ENCODE measurements at regions not wholly inside any gene's neighbourhood (a gene's known extent, or its start where the extent isn't known, plus 50 kb on each side); places are given as distances from the start of the nearest gene placed in this dataset.

- DNase-seq (ENCODE audit: low read depth), result no peak
These were observed 146.3 kb upstream of the TWIST2 start for GRCh38 chr2:238701341-238702206.

GRCh38 chr2:238702276-238703052, 145.4 kb upstream of the TWIST2 start:
- no peak for DNase-seq (ENCODE audit: low read depth)

- DNase-seq (ENCODE audit: low read depth), result no peak
These were observed 144.9 kb upstream of the TWIST2 start for GRCh38 chr2:238703053-238703415.

- no peak for DNase-seq (ENCODE audit: low read depth)
These were observed 144.4 kb upstream of the TWIST2 start for GRCh38 chr2:238703436-238703835.

- DNase-seq (ENCODE audit: low read depth), result no peak
These were observed 143.2 kb upstream of the TWIST2 start for GRCh38 chr2:238704471-238705225.

- no peak for DNase-seq (ENCODE audit: low read depth)
These were observed 141.7 kb upstream of the TWIST2 start for GRCh38 chr2:238706163-238706562.

GRCh38 chr2:238706673-238707072, 141.2 kb upstream of the TWIST2 start:
- no peak for DNase-seq (ENCODE audit: low read depth)

GRCh38 chr2:238709325-238710025, 138.4 kb upstream of the TWIST2 start:
- DNase-seq (ENCODE audit: low read depth), result no peak

- no peak for DNase-seq (ENCODE audit: low read depth)
These were observed 137.7 kb upstream of the TWIST2 start for GRCh38 chr2:238710032-238710735.

- DNase-seq (ENCODE audit: low read depth), result no peak
These were observed 137.1 kb upstream of the TWIST2 start for GRCh38 chr2:238710787-238711186.

- no peak for DNase-seq (ENCODE audit: low read depth)
These were observed 136.5 kb upstream of the TWIST2 start for GRCh38 chr2:238711346-238711745.

- no peak for DNase-seq (ENCODE audit: low read depth)
These were observed 135.9 kb upstream of the TWIST2 start for GRCh38 chr2:238712011-238712410.

GRCh38 chr2:238713198-238713826, 134.6 kb upstream of the TWIST2 start:
- no peak for DNase-seq (ENCODE audit: low read depth)

- no peak for DNase-seq (ENCODE audit: low read depth)
These were observed 133.8 kb upstream of the TWIST2 start for GRCh38 chr2:238714038-238714528.

- DNase-seq (ENCODE audit: low read depth), result no peak
These were observed 131.7 kb upstream of the TWIST2 start for GRCh38 chr2:238716171-238716570.

GRCh38 chr2:238716585-238716984, 131.3 kb upstream of the TWIST2 start:
- DNase-seq (ENCODE audit: low read depth), result no peak

- DNase-seq (ENCODE audit: low read depth), result no peak
These were observed 130.8 kb upstream of the TWIST2 start for GRCh38 chr2:238717084-238717483.

- no peak for DNase-seq (ENCODE audit: low read depth)
These were observed 128.2 kb upstream of the TWIST2 start for GRCh38 chr2:238719641-238720040.

GRCh38 chr2:238720232-238720672, 127.6 kb upstream of the TWIST2 start:
- peak; percentile 52 for DNase-seq (ENCODE audit: low read depth)

GRCh38 chr2:238722181-238722580, 125.7 kb upstream of the TWIST2 start:
- no peak for DNase-seq (ENCODE audit: low read depth)

- no peak for DNase-seq (ENCODE audit: low read depth)
These were observed 125.0 kb upstream of the TWIST2 start for GRCh38 chr2:238722883-238723282.
